RWPE1 (cell line): ENCODE measurements at regions not wholly inside any gene's neighbourhood (a gene's known extent, or its start where the extent isn't known, plus 50 kb on each side); places are given as distances from the start of the nearest gene placed in this dataset.

Experiments used
- CTCF ChIA-PET: fragments of 350-600 bp; sonication (Branson Sonifier 250); formaldehyde crosslinking; extraction: SDS; loops from one replicate; lab custom pipeline; 2021; lab: Yijun Ruan, JAX
- POLR2A ChIA-PET: fragments of 400-600 bp; formaldehyde crosslinking; extraction: SDS; loops from one replicate; lab custom pipeline; 2020; ENCODE audit warnings: antibody characterized with exemption; ENCODE audit not compliant: low non-redundant PET; lab: Yijun Ruan, JAX
- DNase-seq: peaks from one replicate; pipeline ENCODE4 v3.0.0; 2012; ENCODE audit warnings: low spot score
- H3K27ac ChIP-seq: fragments of 450-650 bp; 2 replicates; pipeline ENCODE4 v1.5.1; 2017
- TF ChIP-seq, protein P1 (sequence below): fragments of 450-650 bp; conservative IDR thresholded peaks from 2 replicates; pipeline ENCODE4 v1.5.1; 2017; ENCODE audit warnings: low read depth, mild to moderate bottlenecking

DNA sequence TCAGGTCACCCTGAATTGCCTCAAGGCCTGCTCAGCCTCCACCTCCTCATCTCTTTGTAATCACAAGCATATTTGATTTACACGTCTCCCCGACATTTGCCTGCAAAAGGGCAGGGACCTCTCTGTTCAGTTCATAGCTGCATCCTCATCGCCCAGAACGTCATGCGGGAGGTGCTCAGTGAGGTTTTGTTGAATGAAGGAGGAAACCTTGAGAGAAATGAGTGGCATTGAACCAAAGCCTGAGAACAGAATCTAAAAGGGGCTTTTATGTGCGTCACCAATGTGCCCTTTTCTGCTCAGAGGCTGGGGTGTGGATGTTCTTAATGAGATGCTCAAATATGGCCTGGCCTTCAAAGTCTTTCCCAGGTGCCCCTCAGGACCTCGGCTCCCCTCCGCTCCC is 50.0 kb upstream of the LHX5 start:
- POLR2A ChIA-PET, result no interaction called here
- H3K27ac ChIP-seq, result no peak overlapping the region
- DNase-seq, result no peak
- TF ChIP-seq, protein P1, sequence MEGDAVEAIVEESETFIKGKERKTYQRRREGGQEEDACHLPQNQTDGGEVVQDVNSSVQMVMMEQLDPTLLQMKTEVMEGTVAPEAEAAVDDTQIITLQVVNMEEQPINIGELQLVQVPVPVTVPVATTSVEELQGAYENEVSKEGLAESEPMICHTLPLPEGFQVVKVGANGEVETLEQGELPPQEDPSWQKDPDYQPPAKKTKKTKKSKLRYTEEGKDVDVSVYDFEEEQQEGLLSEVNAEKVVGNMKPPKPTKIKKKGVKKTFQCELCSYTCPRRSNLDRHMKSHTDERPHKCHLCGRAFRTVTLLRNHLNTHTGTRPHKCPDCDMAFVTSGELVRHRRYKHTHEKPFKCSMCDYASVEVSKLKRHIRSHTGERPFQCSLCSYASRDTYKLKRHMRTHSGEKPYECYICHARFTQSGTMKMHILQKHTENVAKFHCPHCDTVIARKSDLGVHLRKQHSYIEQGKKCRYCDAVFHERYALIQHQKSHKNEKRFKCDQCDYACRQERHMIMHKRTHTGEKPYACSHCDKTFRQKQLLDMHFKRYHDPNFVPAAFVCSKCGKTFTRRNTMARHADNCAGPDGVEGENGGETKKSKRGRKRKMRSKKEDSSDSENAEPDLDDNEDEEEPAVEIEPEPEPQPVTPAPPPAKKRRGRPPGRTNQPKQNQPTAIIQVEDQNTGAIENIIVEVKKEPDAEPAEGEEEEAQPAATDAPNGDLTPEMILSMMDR, result no peak
- CTCF ChIA-PET, result no interaction called here
